ENCODE measurements at regions not wholly inside any gene's neighbourhood (a gene's known extent, or its start where the extent isn't known, plus 50 kb on each side); places are given as distances from the start of the nearest gene placed in this dataset.

- TF ChIP-seq HMGXB3 (CRISPR knock-in tag; IDR thresholded peaks at IDR 0.05; ENCODE audit: borderline replicate concordance) (no peak), ZNF432 (CRISPR knock-in tag; IDR thresholded peaks at IDR 0.05; ENCODE audit: borderline replicate concordance) (no peak), GLMP (CRISPR knock-in tag; IDR thresholded peaks at IDR 0.05; ENCODE audit: borderline replicate concordance) (no peak), PHF8 (CRISPR knock-in tag; IDR thresholded peaks at IDR 0.05) (no peak), THAP7 (CRISPR knock-in tag; IDR thresholded peaks at IDR 0.05) (no peak), ZBTB3 (CRISPR knock-in tag; IDR thresholded peaks at IDR 0.05; ENCODE audit: borderline replicate concordance, low read depth) (no peak), NCOR1 (IDR thresholded peaks at IDR 0.05; ENCODE audit: borderline replicate concordance, low read length) (no peak), SCMH1 (CRISPR knock-in tag; IDR thresholded peaks at IDR 0.05; ENCODE audit: borderline replicate concordance) (no peak), PAF1 (CRISPR knock-in tag; IDR thresholded peaks at IDR 0.05) (no peak)
- TF ChIP-seq, protein P1, sequence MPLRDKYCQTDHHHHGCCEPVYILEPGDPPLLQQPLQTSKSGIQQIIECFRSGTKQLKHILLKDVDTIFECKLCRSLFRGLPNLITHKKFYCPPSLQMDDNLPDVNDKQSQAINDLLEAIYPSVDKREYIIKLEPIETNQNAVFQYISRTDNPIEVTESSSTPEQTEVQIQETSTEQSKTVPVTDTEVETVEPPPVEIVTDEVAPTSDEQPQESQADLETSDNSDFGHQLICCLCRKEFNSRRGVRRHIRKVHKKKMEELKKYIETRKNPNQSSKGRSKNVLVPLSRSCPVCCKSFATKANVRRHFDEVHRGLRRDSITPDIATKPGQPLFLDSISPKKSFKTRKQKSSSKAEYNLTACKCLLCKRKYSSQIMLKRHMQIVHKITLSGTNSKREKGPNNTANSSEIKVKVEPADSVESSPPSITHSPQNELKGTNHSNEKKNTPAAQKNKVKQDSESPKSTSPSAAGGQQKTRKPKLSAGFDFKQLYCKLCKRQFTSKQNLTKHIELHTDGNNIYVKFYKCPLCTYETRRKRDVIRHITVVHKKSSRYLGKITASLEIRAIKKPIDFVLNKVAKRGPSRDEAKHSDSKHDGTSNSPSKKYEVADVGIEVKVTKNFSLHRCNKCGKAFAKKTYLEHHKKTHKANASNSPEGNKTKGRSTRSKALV (CRISPR knock-in tag; IDR thresholded peaks at IDR 0.05), result no peak
Observed at GRCh38 chr1:198908995-198909394, 270.2 kb downstream of the PTPRC start (continued).
